GM23338 (cell line): ENCODE measurements at regions not wholly inside any gene's neighbourhood (a gene's known extent, or its start where the extent isn't known, plus 50 kb on each side); places are given as distances from the start of the nearest gene placed in this dataset.

Experiments used
- ATAC-seq: fragments of 200-7000 bp; cut with Tn5 transposase; 3 replicates; pipeline ENCODE4 v1.9.1; 2020
- DNase-seq: peaks from one replicate; pipeline ENCODE4 v3.0.0-alpha.2; 2015; ENCODE audit warnings: low spot score
- H2AFZ ChIP-seq: fragments of 200-600 bp; sonication (generic); 2 replicates; pipeline ENCODE4 v1.8.0; 2016; ENCODE audit warnings: antibody characterized with exemption, mild to moderate bottlenecking, moderate library complexity
- H3F3A ChIP-seq: fragments of 200-600 bp; sonication (generic); replicated peaks from 2 replicates; pipeline ENCODE4 v1.8.0; 2017; ENCODE audit warnings: antibody characterized with exemption, mixed run types, low read depth
- H3K27ac ChIP-seq: fragments of 200-600 bp; sonication (generic); 2 replicates; pipeline ENCODE4 v1.6.1; 2016; ENCODE audit warnings: low read depth
- H3K27me3 ChIP-seq: fragments of 200-600 bp; sonication (generic); 2 replicates; pipeline ENCODE4 v1.8.0; 2016; ENCODE audit warnings: mild to moderate bottlenecking, mixed run types, moderate library complexity; ENCODE audit not compliant: insufficient read depth
- H3K36me3 ChIP-seq: fragments of 200-600 bp; sonication (generic); 2 replicates; pipeline ENCODE4 v1.8.0; 2016; ENCODE audit warnings: mild to moderate bottlenecking; ENCODE audit not compliant: insufficient read depth
- H3K4me1 ChIP-seq: fragments of 200-600 bp; sonication (generic); 2 replicates; pipeline ENCODE4 v1.8.0; 2016; ENCODE audit warnings: mild to moderate bottlenecking, moderate library complexity; ENCODE audit not compliant: insufficient read depth
- H3K4me2 ChIP-seq: fragments of 200-600 bp; sonication (generic); 2 replicates; pipeline ENCODE4 v1.7.1; 2017; ENCODE audit warnings: mixed run types
- H3K4me3 ChIP-seq: fragments of 200-600 bp; sonication (generic); 2 replicates; pipeline ENCODE4 v1.6.1; 2016; ENCODE audit warnings: mixed run types
- H3K79me2 ChIP-seq: fragments of 200-600 bp; sonication (generic); replicated peaks from 2 replicates; pipeline ENCODE4 v1.8.0; 2017; ENCODE audit warnings: mild to moderate bottlenecking; ENCODE audit not compliant: insufficient read depth
- H3K9me2 ChIP-seq: fragments of 200-600 bp; sonication (generic); 2 replicates; pipeline ENCODE4 v1.8.0; 2017; ENCODE audit not compliant: insufficient read depth
- H4K20me1 ChIP-seq: fragments of 200-600 bp; sonication (generic); replicated peaks from 2 replicates; pipeline ENCODE4 v1.8.0; 2017; ENCODE audit warnings: mild to moderate bottlenecking; ENCODE audit not compliant: insufficient read depth
- H3K27ac Mint-ChIP-seq: 2 replicates; pipeline ENCODE4 v1.8.0; 2020; ENCODE audit warnings: inconsistent platforms, mild to moderate bottlenecking, moderate library complexity, mixed read lengths
- H3K27me3 Mint-ChIP-seq: 3 replicates; pipeline ENCODE4 v1.8.0; 2022; ENCODE audit warnings: low read depth, mild to moderate bottlenecking, moderate library complexity, mixed read lengths, inconsistent platforms; ENCODE audit not compliant: insufficient read depth, poor library complexity
- H3K36me3 Mint-ChIP-seq: 3 replicates; pipeline ENCODE4 v1.8.0; 2021; ENCODE audit warnings: low read depth, mild to moderate bottlenecking, inconsistent platforms, moderate library complexity, mixed read lengths
- H3K4me1 Mint-ChIP-seq: 3 replicates; pipeline ENCODE4 v1.8.0; 2020; ENCODE audit warnings: mild to moderate bottlenecking, inconsistent platforms, mixed read lengths
- H3K4me3 Mint-ChIP-seq: 3 replicates; pipeline ENCODE4 v1.8.0; 2021; ENCODE audit warnings: moderate library complexity, mild to moderate bottlenecking, inconsistent platforms, mixed read lengths
- H3K9me3 Mint-ChIP-seq: 3 replicates; pipeline ENCODE4 v1.8.0; 2020; ENCODE audit warnings: moderate library complexity, mild to moderate bottlenecking, inconsistent platforms, mixed read lengths
- CREB1 ChIP-seq: fragments of 250-450 bp; sonication (Bioruptor Pico); IDR thresholded peaks from 2 replicates; pipeline ENCODE4 v1.5.0; 2020; ENCODE audit warnings: low read depth, mild to moderate bottlenecking, moderate library complexity
- EZH2 ChIP-seq: fragments of 200-600 bp; sonication (generic); IDR thresholded peaks from one replicate; pipeline ENCODE4 v1.8.0; 2017; ENCODE audit warnings: antibody characterized with exemption, mild to moderate bottlenecking, low read depth; ENCODE audit not compliant: unreplicated experiment
- EZH2phosphoT487 ChIP-seq: fragments of 200-600 bp; sonication (generic); IDR thresholded peaks from one replicate; pipeline ENCODE4 v1.8.1; 2018; ENCODE audit warnings: antibody characterized with exemption; ENCODE audit not compliant: unreplicated experiment
- JUNB ChIP-seq: IDR thresholded peaks from one replicate; pipeline ENCODE4 v1.6.1; 2016; ENCODE audit warnings: antibody characterized with exemption; ENCODE audit not compliant: unreplicated experiment
- NANOG ChIP-seq: IDR thresholded peaks from 2 replicates; pipeline ENCODE4 v1.6.1; 2016; ENCODE audit warnings: antibody characterized with exemption, borderline replicate concordance
- POLR2AphosphoS5 ChIP-seq: IDR thresholded peaks from 2 replicates; pipeline ENCODE4 v1.6.1; 2016; ENCODE audit warnings: antibody characterized with exemption, low read depth
- STAT1 ChIP-seq: IDR thresholded peaks from one replicate; pipeline ENCODE4 v1.6.1; 2016; ENCODE audit warnings: antibody characterized with exemption; ENCODE audit not compliant: unreplicated experiment
- ZNF114 ChIP-seq: fragments of 250-450 bp; sonication (Bioruptor Pico); IDR thresholded peaks from 2 replicates; pipeline ENCODE4 v1.5.0; 2020; ENCODE audit warnings: mild to moderate bottlenecking, moderate library complexity
- ZNF331 ChIP-seq: fragments of 250-450 bp; sonication (Bioruptor Pico); IDR thresholded peaks from 2 replicates; pipeline ENCODE4 v1.5.0; 2020; ENCODE audit warnings: low read depth, mild to moderate bottlenecking, moderate library complexity
- TF ChIP-seq, protein P1 (sequence below), 2 experiments: fragments of 200-600 bp in 1 of 2; sonication (generic) in 1 of 2; conservative IDR thresholded peaks; 2 replicates each; pipeline versions ENCODE4 v1.5.1 to v1.6.1; 2016 to 2017; ENCODE audit warnings: antibody characterized with exemption in 2 of 2, low read depth in 2 of 2, mild to moderate bottlenecking in 2 of 2, moderate library complexity in 1 of 2
- TF ChIP-seq, protein P2 (sequence below): IDR thresholded peaks from 2 replicates; pipeline ENCODE4 v1.6.1; 2016; ENCODE audit warnings: antibody characterized with exemption
- TF ChIP-seq, protein P3 (sequence below): IDR thresholded peaks from one replicate; pipeline ENCODE4 v1.6.1; 2018; ENCODE audit warnings: antibody characterized with exemption; ENCODE audit not compliant: unreplicated experiment
- TF ChIP-seq, protein P4 (sequence below): fragments of 250-450 bp; sonication (Bioruptor Pico); IDR thresholded peaks from 2 replicates; pipeline ENCODE4 v1.5.0; 2020; ENCODE audit warnings: mild to moderate bottlenecking, moderate library complexity

DNA sequence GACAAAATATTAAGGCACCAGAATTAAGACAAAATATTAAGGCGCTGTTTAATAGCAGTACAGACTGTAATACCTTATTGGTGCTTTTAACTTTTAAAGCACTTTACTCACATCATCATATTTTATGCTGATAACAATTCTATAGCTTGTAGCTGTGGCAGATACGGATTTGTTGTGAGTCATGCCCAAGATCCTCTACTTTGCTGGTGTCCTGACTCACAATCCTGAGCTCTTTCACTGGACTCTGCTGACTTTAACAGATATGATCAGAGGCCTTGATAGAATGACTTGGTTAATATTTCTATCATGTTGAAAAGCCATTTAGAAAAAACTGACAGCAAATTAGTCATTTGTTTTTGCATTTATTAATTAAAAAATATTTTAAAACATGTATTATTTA lies 99.0 kb upstream of the PKP2 start:
- TF ChIP-seq, protein P1, sequence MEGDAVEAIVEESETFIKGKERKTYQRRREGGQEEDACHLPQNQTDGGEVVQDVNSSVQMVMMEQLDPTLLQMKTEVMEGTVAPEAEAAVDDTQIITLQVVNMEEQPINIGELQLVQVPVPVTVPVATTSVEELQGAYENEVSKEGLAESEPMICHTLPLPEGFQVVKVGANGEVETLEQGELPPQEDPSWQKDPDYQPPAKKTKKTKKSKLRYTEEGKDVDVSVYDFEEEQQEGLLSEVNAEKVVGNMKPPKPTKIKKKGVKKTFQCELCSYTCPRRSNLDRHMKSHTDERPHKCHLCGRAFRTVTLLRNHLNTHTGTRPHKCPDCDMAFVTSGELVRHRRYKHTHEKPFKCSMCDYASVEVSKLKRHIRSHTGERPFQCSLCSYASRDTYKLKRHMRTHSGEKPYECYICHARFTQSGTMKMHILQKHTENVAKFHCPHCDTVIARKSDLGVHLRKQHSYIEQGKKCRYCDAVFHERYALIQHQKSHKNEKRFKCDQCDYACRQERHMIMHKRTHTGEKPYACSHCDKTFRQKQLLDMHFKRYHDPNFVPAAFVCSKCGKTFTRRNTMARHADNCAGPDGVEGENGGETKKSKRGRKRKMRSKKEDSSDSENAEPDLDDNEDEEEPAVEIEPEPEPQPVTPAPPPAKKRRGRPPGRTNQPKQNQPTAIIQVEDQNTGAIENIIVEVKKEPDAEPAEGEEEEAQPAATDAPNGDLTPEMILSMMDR (conservative IDR thresholded peaks at IDR 0.05; ENCODE audit: low read depth in 2 of 2), result no peak
- no peak for TF ChIP-seq NANOG
- TF ChIP-seq, protein P2, sequence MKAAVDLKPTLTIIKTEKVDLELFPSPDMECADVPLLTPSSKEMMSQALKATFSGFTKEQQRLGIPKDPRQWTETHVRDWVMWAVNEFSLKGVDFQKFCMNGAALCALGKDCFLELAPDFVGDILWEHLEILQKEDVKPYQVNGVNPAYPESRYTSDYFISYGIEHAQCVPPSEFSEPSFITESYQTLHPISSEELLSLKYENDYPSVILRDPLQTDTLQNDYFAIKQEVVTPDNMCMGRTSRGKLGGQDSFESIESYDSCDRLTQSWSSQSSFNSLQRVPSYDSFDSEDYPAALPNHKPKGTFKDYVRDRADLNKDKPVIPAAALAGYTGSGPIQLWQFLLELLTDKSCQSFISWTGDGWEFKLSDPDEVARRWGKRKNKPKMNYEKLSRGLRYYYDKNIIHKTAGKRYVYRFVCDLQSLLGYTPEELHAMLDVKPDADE, result no peak
- TF ChIP-seq EZH2phosphoT487, result no peak
- no peak for TF ChIP-seq STAT1
- TF ChIP-seq EZH2, result no peak
- no peak for TF ChIP-seq POLR2AphosphoS5
- no peak for TF ChIP-seq JUNB
- TF ChIP-seq, protein P3, sequence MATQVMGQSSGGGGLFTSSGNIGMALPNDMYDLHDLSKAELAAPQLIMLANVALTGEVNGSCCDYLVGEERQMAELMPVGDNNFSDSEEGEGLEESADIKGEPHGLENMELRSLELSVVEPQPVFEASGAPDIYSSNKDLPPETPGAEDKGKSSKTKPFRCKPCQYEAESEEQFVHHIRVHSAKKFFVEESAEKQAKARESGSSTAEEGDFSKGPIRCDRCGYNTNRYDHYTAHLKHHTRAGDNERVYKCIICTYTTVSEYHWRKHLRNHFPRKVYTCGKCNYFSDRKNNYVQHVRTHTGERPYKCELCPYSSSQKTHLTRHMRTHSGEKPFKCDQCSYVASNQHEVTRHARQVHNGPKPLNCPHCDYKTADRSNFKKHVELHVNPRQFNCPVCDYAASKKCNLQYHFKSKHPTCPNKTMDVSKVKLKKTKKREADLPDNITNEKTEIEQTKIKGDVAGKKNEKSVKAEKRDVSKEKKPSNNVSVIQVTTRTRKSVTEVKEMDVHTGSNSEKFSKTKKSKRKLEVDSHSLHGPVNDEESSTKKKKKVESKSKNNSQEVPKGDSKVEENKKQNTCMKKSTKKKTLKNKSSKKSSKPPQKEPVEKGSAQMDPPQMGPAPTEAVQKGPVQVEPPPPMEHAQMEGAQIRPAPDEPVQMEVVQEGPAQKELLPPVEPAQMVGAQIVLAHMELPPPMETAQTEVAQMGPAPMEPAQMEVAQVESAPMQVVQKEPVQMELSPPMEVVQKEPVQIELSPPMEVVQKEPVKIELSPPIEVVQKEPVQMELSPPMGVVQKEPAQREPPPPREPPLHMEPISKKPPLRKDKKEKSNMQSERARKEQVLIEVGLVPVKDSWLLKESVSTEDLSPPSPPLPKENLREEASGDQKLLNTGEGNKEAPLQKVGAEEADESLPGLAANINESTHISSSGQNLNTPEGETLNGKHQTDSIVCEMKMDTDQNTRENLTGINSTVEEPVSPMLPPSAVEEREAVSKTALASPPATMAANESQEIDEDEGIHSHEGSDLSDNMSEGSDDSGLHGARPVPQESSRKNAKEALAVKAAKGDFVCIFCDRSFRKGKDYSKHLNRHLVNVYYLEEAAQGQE, result no peak
- no peak for TF ChIP-seq CREB1 (CRISPR knock-in tag)
- TF ChIP-seq ZNF114 (CRISPR knock-in tag), result no peak
- no peak for TF ChIP-seq ZNF331
- TF ChIP-seq, protein P4, sequence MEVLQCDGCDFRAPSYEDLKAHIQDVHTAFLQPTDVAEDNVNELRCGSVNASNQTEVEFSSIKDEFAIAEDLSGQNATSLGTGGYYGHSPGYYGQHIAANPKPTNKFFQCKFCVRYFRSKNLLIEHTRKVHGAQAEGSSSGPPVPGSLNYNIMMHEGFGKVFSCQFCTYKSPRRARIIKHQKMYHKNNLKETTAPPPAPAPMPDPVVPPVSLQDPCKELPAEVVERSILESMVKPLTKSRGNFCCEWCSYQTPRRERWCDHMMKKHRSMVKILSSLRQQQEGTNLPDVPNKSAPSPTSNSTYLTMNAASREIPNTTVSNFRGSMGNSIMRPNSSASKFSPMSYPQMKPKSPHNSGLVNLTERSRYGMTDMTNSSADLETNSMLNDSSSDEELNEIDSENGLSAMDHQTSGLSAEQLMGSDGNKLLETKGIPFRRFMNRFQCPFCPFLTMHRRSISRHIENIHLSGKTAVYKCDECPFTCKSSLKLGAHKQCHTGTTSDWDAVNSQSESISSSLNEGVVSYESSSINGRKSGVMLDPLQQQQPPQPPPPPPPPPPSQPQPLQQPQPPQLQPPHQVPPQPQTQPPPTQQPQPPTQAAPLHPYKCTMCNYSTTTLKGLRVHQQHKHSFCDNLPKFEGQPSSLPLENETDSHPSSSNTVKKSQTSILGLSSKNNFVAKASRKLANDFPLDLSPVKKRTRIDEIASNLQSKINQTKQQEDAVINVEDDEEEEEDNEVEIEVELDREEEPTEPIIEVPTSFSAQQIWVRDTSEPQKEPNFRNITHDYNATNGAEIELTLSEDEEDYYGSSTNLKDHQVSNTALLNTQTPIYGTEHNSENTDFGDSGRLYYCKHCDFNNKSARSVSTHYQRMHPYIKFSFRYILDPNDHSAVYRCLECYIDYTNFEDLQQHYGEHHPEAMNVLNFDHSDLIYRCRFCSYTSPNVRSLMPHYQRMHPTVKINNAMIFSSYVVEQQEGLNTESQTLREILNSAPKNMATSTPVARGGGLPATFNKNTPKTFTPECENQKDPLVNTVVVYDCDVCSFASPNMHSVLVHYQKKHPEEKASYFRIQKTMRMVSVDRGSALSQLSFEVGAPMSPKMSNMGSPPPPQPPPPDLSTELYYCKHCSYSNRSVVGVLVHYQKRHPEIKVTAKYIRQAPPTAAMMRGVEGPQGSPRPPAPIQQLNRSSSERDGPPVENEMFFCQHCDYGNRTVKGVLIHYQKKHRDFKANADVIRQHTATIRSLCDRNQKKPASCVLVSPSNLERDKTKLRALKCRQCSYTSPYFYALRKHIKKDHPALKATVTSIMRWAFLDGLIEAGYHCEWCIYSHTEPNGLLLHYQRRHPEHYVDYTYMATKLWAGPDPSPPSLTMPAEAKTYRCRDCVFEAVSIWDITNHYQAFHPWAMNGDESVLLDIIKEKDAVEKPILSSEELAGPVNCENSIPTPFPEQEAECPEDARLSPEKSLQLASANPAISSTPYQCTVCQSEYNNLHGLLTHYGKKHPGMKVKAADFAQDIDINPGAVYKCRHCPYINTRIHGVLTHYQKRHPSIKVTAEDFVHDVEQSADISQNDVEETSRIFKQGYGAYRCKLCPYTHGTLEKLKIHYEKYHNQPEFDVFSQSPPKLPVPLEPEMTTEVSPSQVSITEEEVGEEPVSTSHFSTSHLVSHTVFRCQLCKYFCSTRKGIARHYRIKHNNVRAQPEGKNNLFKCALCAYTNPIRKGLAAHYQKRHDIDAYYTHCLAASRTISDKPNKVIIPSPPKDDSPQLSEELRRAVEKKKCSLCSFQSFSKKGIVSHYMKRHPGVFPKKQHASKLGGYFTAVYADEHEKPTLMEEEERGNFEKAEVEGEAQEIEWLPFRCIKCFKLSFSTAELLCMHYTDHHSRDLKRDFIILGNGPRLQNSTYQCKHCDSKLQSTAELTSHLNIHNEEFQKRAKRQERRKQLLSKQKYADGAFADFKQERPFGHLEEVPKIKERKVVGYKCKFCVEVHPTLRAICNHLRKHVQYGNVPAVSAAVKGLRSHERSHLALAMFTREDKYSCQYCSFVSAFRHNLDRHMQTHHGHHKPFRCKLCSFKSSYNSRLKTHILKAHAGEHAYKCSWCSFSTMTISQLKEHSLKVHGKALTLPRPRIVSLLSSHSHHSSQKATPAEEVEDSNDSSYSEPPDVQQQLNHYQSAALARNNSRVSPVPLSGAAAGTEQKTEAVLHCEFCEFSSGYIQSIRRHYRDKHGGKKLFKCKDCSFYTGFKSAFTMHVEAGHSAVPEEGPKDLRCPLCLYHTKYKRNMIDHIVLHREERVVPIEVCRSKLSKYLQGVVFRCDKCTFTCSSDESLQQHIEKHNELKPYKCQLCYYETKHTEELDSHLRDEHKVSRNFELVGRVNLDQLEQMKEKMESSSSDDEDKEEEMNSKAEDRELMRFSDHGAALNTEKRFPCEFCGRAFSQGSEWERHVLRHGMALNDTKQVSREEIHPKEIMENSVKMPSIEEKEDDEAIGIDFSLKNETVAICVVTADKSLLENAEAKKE (CRISPR knock-in tag), result no peak
- ATAC-seq (no peak), DNase-seq (no peak)
- Histone ChIP-seq H2AFZ (no peak overlapping the region), H3K36me3 (no peaks in the 10 kb centered on the region), H3K4me3 (no peak overlapping the region), H3K4me2 (no peak overlapping the region), H4K20me1 (no peaks in the 10 kb centered on the region), H3K79me2 (no peaks in the 10 kb centered on the region), H3K27me3 (no peaks in the 10 kb centered on the region), H3K27ac (no peak overlapping the region), H3K9me2 (no peaks in the 10 kb centered on the region), H3F3A (no peaks in the 10 kb centered on the region), H3K4me1 (peaks cover 14% of the 10 kb centered on the region)
- Mint-ChIP-seq H3K27ac (no peak overlapping the region), H3K27me3 (peaks cover 2% of the 10 kb centered on the region), H3K4me1 (peaks cover 3% of the 10 kb centered on the region; the same call in 2 of the 3 replicates), H3K9me3 (no peaks in the 10 kb centered on the region), H3K4me3 (no peak overlapping the region), H3K36me3 (no peaks in the 10 kb centered on the region)
